Spleen (tissue), 11 donors: ENCODE measurements at regions not wholly inside any gene's neighbourhood (a gene's known extent, or its start where the extent isn't known, plus 50 kb on each side); places are given as distances from the start of the nearest gene placed in this dataset.

ENCODE experiments used
- DNase-seq: peaks from one replicate; pipeline ENCODE4 v3.0.0-alpha.2; 2020
- H3K27ac ChIP-seq, 8 donors: fragments of 200-600 bp; sonication (generic) in 7 of 8; 1 replicate in 4 of 8; 2 replicates in 4 of 8; pipeline versions ENCODE4 v1.5.0 to v1.8.0; 2016 to 2021; ENCODE audit warnings: inconsistent platforms in 4 of 8, mild to moderate bottlenecking in 4 of 8, moderate library complexity in 1 of 8
- H3K27me3 ChIP-seq, 7 donors: fragments of 200-600 bp; sonication (generic) in 6 of 7; replicated peaks in 1 of 7; 1 replicate in 4 of 7; 2 replicates in 3 of 7; pipeline versions ENCODE4 v1.5.0 to v1.8.0; 2016 to 2021; ENCODE audit warnings: inconsistent platforms in 3 of 7, mild to moderate bottlenecking in 1 of 7
- H3K36me3 ChIP-seq, 6 donors: fragments of 200-600 bp; sonication (generic) in 5 of 6; 1 replicate in 4 of 6; 2 replicates in 2 of 6; pipeline versions ENCODE4 v1.5.0 to v1.8.0; 2016 to 2021; ENCODE audit warnings: inconsistent platforms in 2 of 6
- H3K4me1 ChIP-seq, 6 donors: fragments of 200-600 bp; sonication (generic) in 5 of 6; 1 replicate in 3 of 6; 2 replicates in 3 of 6; pipeline versions ENCODE4 v1.5.0 to v1.8.0; 2016 to 2021; ENCODE audit warnings: inconsistent platforms in 3 of 6
- H3K4me3 ChIP-seq, 8 donors: fragments of 200-600 bp; sonication (generic) in 7 of 8; 1 replicate in 4 of 8; 2 replicates in 4 of 8; pipeline versions ENCODE4 v1.5.0 to v1.8.0; 2016 to 2021; ENCODE audit warnings: inconsistent platforms in 4 of 8, mild to moderate bottlenecking in 4 of 8, moderate library complexity in 2 of 8
- H3K9me3 ChIP-seq, 8 donors: fragments of 200-600 bp; sonication (generic) in 7 of 8; 1 replicate in 4 of 8; 2 replicates in 4 of 8; pipeline versions ENCODE4 v1.5.0 to v1.8.0; 2016 to 2021; ENCODE audit warnings: inconsistent platforms in 4 of 8
- CTCF ChIP-seq, 11 experiments: fragments of 200-600 bp in 7 of 11; fragments of 450-650 bp in 4 of 11; sonication (generic) in 4 of 11; IDR thresholded peaks in 8 of 11; conservative IDR thresholded peaks in 3 of 11; 1 replicate in 7 of 11; 2 replicates in 4 of 11; pipeline versions ENCODE4 v1.4.0 to v1.8.0; 2016 to 2021; ENCODE audit warnings: antibody characterized with exemption in 11 of 11, inconsistent platforms in 4 of 11, mild to moderate bottlenecking in 1 of 11
- POLR2A ChIP-seq, 3 donors: fragments of 450-650 bp; IDR thresholded peaks; one replicate each; pipeline ENCODE4 v1.5.1; 2017; ENCODE audit warnings: antibody characterized with exemption in 3 of 3, mild to moderate bottlenecking in 1 of 3
- POLR2AphosphoS5 ChIP-seq, 3 donors: sonication (generic); formaldehyde crosslinking; IDR thresholded peaks; one replicate each; pipeline ENCODE4 v1.5.1; 2017; ENCODE audit warnings: antibody characterized with exemption in 3 of 3
- WGBS, 5 donors: extraction: QIAGEN DNeasy Blood & Tissue Kit in 3 of 5; methylation state at CpG; one replicate each; pipeline versions ENCODE4 v1.1.5 to v1.1.7; 2013 to 2018; 5-methylcytosine and 5-hydroxymethylcytosine counted together
- intact Hi-C: fragments of 100-400 bp; cut with DNase I; formaldehyde crosslinking; loops from one replicate; pipeline ENCODE4 v1.15.0; 2023; ENCODE audit warnings: low total_unique reads
- donor health status: healthy with polysubstance abuse.
- donor health status: DM: no; HTN: no; CAD: no; lungs with moderate emphysema.
- donor health status: DM: no; HTN: no; CAD: no.
- donor health status: Bipolar disorder and iron deficiency.
- donor health status: healthy.
- donor health status: DM: no; HTN: no; CAD: no.
- donor health status: DM: yes; HTN: yes; CAD: no.

DNA sequence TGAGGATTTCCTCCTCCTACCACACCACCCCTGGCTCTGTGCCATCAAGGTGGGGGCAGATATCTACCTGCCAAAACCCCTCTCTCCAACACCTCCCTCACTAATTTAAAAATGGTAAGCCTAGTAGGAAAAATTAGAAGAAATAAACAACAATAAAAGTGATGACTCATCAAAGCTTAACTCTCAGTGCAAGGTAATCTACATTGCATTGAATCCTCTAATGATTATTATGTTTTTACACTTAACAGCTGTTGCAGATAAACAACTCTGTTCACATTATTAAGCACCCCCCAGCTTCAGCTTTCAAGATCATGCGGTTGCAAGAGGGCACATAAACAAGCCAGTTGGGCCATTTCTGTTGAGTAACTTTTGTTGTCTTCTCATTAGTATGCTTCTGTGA, 396.1 kb upstream of the ATP11B start:
- no peak for TF ChIP-seq POLR2A (IDR thresholded peaks at IDR 0.05)
- no peak for TF ChIP-seq POLR2AphosphoS5 (IDR thresholded peaks at IDR 0.05)
- TF ChIP-seq CTCF (IDR thresholded peaks at IDR 0.05 in 8 of 11, conservative IDR thresholded peaks at IDR 0.05 in 3 of 11) = no peak
- no peaks in the 10 kb centered on the region for H3K4me1 ChIP-seq
- WGBS, 5 donors = 84 to 100% (median 92%) methylated on average over 1 of the region's 1 CpG
- no peaks in the 10 kb centered on the region for H3K9me3 ChIP-seq
- intact Hi-C loops = no loop called here
- no peaks in the 10 kb centered on the region for H3K36me3 ChIP-seq
- DNase-seq = no peak
- H3K27ac ChIP-seq = no peak overlapping the region
- H3K4me3 ChIP-seq = no peak overlapping the region
- no peaks in the 10 kb centered on the region for H3K27me3 ChIP-seq

DNA sequence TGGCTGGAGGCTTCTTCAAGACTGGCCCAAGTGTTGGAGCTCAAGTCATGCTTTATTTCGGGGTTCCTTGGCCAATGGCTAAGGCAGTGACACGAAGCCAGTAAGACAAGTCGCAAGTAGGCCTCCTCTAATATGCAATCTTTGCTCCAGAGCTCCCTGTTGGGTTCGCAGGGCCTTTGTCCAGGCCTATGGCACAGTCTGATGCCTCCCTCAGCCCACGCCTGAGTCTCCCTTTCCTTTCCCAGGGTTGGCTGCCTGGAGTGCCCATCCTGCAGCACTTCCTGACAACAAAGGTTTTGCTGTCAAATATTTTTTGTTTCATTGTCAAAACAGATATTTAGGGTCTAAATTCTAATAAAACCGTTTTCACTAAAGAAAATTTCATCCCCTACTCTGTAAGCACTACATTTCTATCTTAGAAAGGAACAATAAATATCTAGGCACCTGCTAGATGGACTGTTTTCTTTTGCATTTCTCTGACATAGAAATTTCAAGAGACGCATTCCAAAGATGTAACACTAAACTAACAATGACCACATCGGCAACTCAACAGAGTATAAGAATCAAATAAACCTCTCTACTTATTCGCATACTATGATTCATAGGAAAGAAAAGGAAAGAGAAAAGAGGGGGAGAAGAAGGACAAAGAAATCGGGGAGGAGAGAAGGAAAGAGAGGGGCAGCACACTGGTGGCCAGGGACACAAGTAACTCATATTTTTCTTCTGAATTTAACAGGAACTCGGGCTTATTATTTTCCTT, 393.1 kb upstream of the ATP11B start:
- no peaks in the 10 kb centered on the region for H3K9me3 ChIP-seq
- H3K27ac ChIP-seq = no peak overlapping the region
- no peaks in the 10 kb centered on the region for H3K36me3 ChIP-seq
- no peaks in the 10 kb centered on the region for H3K4me1 ChIP-seq
- H3K4me3 ChIP-seq = no peak overlapping the region
- no peaks in the 10 kb centered on the region for H3K27me3 ChIP-seq
- no peak for DNase-seq
- TF ChIP-seq POLR2AphosphoS5 (IDR thresholded peaks at IDR 0.05) (no peak), CTCF (IDR thresholded peaks at IDR 0.05 in 8 of 11, conservative IDR thresholded peaks at IDR 0.05 in 3 of 11) (no peak)
- intact Hi-C loops = no loop called here
- WGBS, 5 donors = 72 to 83% (median 77%) methylated on average over 11 of the region's 11 CpGs

- WGBS, 5 donors = 56 to 62% (median 59%) methylated on average over 2 of the region's 2 CpGs
- H3K4me3 ChIP-seq = no peak overlapping the region
- no peak for DNase-seq
- TF ChIP-seq CTCF (IDR thresholded peaks at IDR 0.05 in 8 of 11, conservative IDR thresholded peaks at IDR 0.05 in 3 of 11) (no peak), POLR2A (IDR thresholded peaks at IDR 0.05) (no peak), POLR2AphosphoS5 (IDR thresholded peaks at IDR 0.05) (no peak)
- no peaks in the 10 kb centered on the region for H3K4me1 ChIP-seq
- H3K27ac ChIP-seq = no peak overlapping the region
- H3K9me3 ChIP-seq = no peaks in the 10 kb centered on the region
- no peaks in the 10 kb centered on the region for H3K27me3 ChIP-seq
- intact Hi-C loops = no loop called here
- no peaks in the 10 kb centered on the region for H3K36me3 ChIP-seq
Observed at GRCh38 chr3:182400838-182401237, 392.5 kb upstream of the ATP11B start.

- Histone ChIP-seq H3K9me3 (no peaks in the 10 kb centered on the region), H3K36me3 (no peaks in the 10 kb centered on the region), H3K27ac (no peak overlapping the region), H3K4me1 (no peaks in the 10 kb centered on the region), H3K4me3 (no peak overlapping the region), H3K27me3 (no peaks in the 10 kb centered on the region)
- intact Hi-C loops = no loop called here
- no peak for DNase-seq
- TF ChIP-seq POLR2AphosphoS5 (IDR thresholded peaks at IDR 0.05) (no peak), POLR2A (IDR thresholded peaks at IDR 0.05) (no peak), CTCF (IDR thresholded peaks at IDR 0.05 in 8 of 11, conservative IDR thresholded peaks at IDR 0.05 in 3 of 11) (no peak)
- 71 to 83% (median 72%) methylated on average over 2 of the region's 2 CpGs for WGBS, 5 donors
Observed at GRCh38 chr3:182404031-182404430, 389.3 kb upstream of the ATP11B start.
